HepG2 (cell line): ENCODE measurements at regions not wholly inside any gene's neighbourhood (a gene's known extent, or its start where the extent isn't known, plus 50 kb on each side); places are given as distances from the start of the nearest gene placed in this dataset.
"Not testable (repeated sequence)": the region's sequence is repeated elsewhere in the genome, so short reads cannot be mapped to it uniquely, and the experiment has no call there.

Source experiments
- ATAC-seq: fragments of 200-7000 bp; cut with Tn5 transposase; 3 replicates; pipeline ENCODE4 v1.9.1; 2020; ENCODE audit warnings: mild to moderate bottlenecking, moderate library complexity
- BruUV-seq: library from RNA; stranded (reverse); fragments of 400-500 nt; replicated peaks from 2 replicates; lab custom pipeline; 2021; lab: Mats Ljungman, UMichigan
- CTCF ChIA-PET: fragments of 300-600 bp; formaldehyde crosslinking; extraction: SDS; loops from one replicate; lab custom pipeline; 2021; ENCODE audit warnings: low total read pairs, inconsistent platforms, low intra/inter-chr PET ratio; lab: Yijun Ruan, JAX
- POLR2A ChIA-PET: fragments of 350-600 bp; sonication (Branson Sonifier 250); formaldehyde crosslinking; loops from one replicate; lab custom pipeline; 2020; ENCODE audit warnings: antibody characterized with exemption, inconsistent platforms; lab: Yijun Ruan, JAX
- DNase-seq: peaks from one replicate; pipeline ENCODE4 v3.0.0-alpha.2; 2015; ENCODE audit warnings: low spot score
- FAIRE-seq: peaks from 3 replicates; lab custom pipeline; 2011; peaks lifted over from hg19 to GRCh38; lab: Jason Lieb, UNC
- H2AFZ ChIP-seq: one replicate; pipeline ENCODE4 v1.6.1; 2011; ENCODE audit warnings: low read length, inconsistent platforms
- H3K27ac ChIP-seq: fragments of 300-600 bp; 3 replicates; pipeline ENCODE4 v1.8.0; 2011; ENCODE audit warnings: mixed run types, mild to moderate bottlenecking, mixed read lengths, low read length, inconsistent platforms; ENCODE audit not compliant: insufficient read depth; ENCODE audit errors: extremely low read length
- H3K27me3 ChIP-seq, 2 experiments: fragments of 200-600 bp in 1 of 2; 2 replicates in 1 of 2; 3 replicates in 1 of 2; pipeline versions ENCODE4 v1.6.0 to v1.8.0; 2011; ENCODE audit warnings: low read length in 2 of 2, mild to moderate bottlenecking in 2 of 2, moderate library complexity in 2 of 2, inconsistent platforms in 1 of 2; ENCODE audit not compliant: insufficient read depth in 2 of 2, control insufficient read depth in 1 of 2
- H3K36me3 ChIP-seq, 2 experiments: fragments of 200-600 bp in 1 of 2; replicated peaks in 1 of 2; 2 replicates in 1 of 2; 3 replicates in 1 of 2; pipeline versions ENCODE4 v1.5.1 to v1.8.0; 2011; ENCODE audit warnings: low read length in 2 of 2, inconsistent platforms in 1 of 2; ENCODE audit not compliant: insufficient read depth in 2 of 2, control insufficient read depth in 1 of 2
- H3K4me1 ChIP-seq: 2 replicates; pipeline ENCODE4 v1.5.1; 2012; ENCODE audit warnings: low read length, inconsistent platforms; ENCODE audit not compliant: insufficient read depth
- H3K4me2 ChIP-seq: 2 replicates; pipeline ENCODE4 v1.6.0; 2011; ENCODE audit warnings: low read depth, low read length, inconsistent platforms
- H3K4me3 ChIP-seq, 3 experiments: fragments of 200-600 bp in 1 of 3; sonication (generic), shearing (Covaris generic) in 1 of 3; replicated peaks in 1 of 3; 2 replicates each; pipeline ENCODE4 v1.5.1; 2011 to 2016; ENCODE audit warnings: low read length in 3 of 3, inconsistent platforms in 2 of 3, low read depth in 2 of 3, mild to moderate bottlenecking in 2 of 3, control low read depth in 1 of 3, mixed read lengths in 1 of 3; ENCODE audit not compliant: insufficient read depth in 1 of 3
- H3K79me2 ChIP-seq: one replicate; pipeline ENCODE4 v1.6.1; 2011; ENCODE audit warnings: low read length, inconsistent platforms; ENCODE audit not compliant: insufficient read depth
- H3K9ac ChIP-seq: 2 replicates; pipeline ENCODE4 v1.6.0; 2011; ENCODE audit warnings: mild to moderate bottlenecking, low read depth, low read length, inconsistent platforms; ENCODE audit not compliant: insufficient read depth
- H3K9me3 ChIP-seq: 2 replicates; pipeline ENCODE4 v1.5.1; 2012; ENCODE audit warnings: mild to moderate bottlenecking, low read length
- H4K20me1 ChIP-seq: 2 replicates; pipeline ENCODE4 v1.6.0; 2011; ENCODE audit warnings: inconsistent platforms, mild to moderate bottlenecking, low read length, moderate library complexity; ENCODE audit not compliant: insufficient read depth
- GATAD1 ChIP-seq: IDR thresholded peaks from 2 replicates; pipeline ENCODE4 v1.6.1; 2016; ENCODE audit warnings: missing genetic modification reagents, missing compliant biosample characterization
- GPN1 ChIP-seq: sonication (generic); formaldehyde crosslinking; IDR thresholded peaks from 2 replicates; pipeline ENCODE4 v1.5.1; 2020; ENCODE audit warnings: missing genetic modification reagents, borderline replicate concordance
- HMG20B ChIP-seq: conservative IDR thresholded peaks from 2 replicates; pipeline ENCODE4 v1.6.1; 2016; ENCODE audit warnings: missing genetic modification reagents, missing compliant biosample characterization
- MAF1 ChIP-seq: sonication (generic); formaldehyde crosslinking; IDR thresholded peaks from 2 replicates; pipeline ENCODE4 v1.5.0; 2020; ENCODE audit warnings: missing genetic modification reagents, borderline replicate concordance
- PPARG ChIP-seq: conservative IDR thresholded peaks from 2 replicates; pipeline ENCODE4 v1.6.1; 2016; ENCODE audit warnings: missing biosample characterization, missing genetic modification reagents
- SAP130 ChIP-seq: IDR thresholded peaks from 2 replicates; pipeline ENCODE4 v1.6.1; 2016; ENCODE audit warnings: low read depth
- ZNF792 ChIP-seq: IDR thresholded peaks from 2 replicates; pipeline ENCODE4 v1.6.1; 2016
- WGBS: methylation state at CpG from one replicate; pipeline ENCODE4 v1.1.6; 2017; ENCODE audit warnings: low lambda C conversion rate; 5-methylcytosine and 5-hydroxymethylcytosine counted together
- in situ Hi-C: cut with HindIII; loops from 2 replicates; pipeline ENCODE4 v1.10.0; 2017; ENCODE audit warnings: low pct_unique_long_range_greater_than_20kb; ENCODE audit not compliant: extremely low pct_ligation_motif_present
- intact Hi-C: fragments of 100-400 bp; cut with micrococcal nuclease; formaldehyde crosslinking; loops from one replicate; pipeline ENCODE4 v1.10.0; 2022; ENCODE audit not compliant: unreplicated experiment
- TF ChIP-seq, protein P1 (sequence below): sonication (generic); formaldehyde crosslinking; IDR thresholded peaks from 2 replicates; pipeline ENCODE4 v1.5.0; 2020; ENCODE audit warnings: mild to moderate bottlenecking, missing genetic modification reagents, borderline replicate concordance
- TF ChIP-seq, protein P2 (sequence below): sonication (generic); formaldehyde crosslinking; IDR thresholded peaks from 2 replicates; pipeline ENCODE4 v1.5.1; 2020; ENCODE audit warnings: missing genetic modification reagents, mild to moderate bottlenecking, borderline replicate concordance
- TF ChIP-seq, protein P3 (sequence below): sonication (generic); formaldehyde crosslinking; IDR thresholded peaks from 2 replicates; pipeline ENCODE4 v1.8.1; 2023; ENCODE audit warnings: missing genetic modification reagents, mild to moderate bottlenecking, borderline replicate concordance

DNA sequence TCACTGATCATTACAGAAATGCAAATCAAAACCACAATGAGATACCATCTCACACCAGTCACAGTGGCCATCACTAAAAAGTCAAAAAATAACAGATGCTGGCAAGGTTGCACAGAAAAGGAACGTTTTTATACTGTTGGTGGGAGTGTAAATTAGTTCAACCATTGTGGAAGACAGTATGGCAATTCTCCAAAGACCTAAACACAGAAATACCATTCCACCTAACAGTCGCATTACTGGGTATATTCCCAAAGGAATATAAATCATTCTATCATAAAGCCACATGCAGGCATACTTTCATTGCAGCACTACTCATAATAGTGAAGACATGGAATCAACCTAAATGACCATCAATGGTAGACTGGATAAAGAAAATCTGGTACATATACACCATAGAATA, 83.2 kb upstream of the ARID5B start:
- H3K4me1 ChIP-seq, H3K79me2 ChIP-seq, in situ Hi-C loops, CTCF ChIA-PET, H3K36me3 ChIP-seq, H2AFZ ChIP-seq, POLR2A ChIA-PET, H3K9ac ChIP-seq, H3K27me3 ChIP-seq, ATAC-seq, BruUV-seq, H3K9me3 ChIP-seq, H3K4me3 ChIP-seq, DNase-seq, H3K27ac ChIP-seq, H3K4me2 ChIP-seq, intact Hi-C loops, H4K20me1 ChIP-seq, FAIRE-seq: not testable (repeated sequence)
- WGBS: 40% methylated on average over 2 of the region's 2 CpGs

DNA sequence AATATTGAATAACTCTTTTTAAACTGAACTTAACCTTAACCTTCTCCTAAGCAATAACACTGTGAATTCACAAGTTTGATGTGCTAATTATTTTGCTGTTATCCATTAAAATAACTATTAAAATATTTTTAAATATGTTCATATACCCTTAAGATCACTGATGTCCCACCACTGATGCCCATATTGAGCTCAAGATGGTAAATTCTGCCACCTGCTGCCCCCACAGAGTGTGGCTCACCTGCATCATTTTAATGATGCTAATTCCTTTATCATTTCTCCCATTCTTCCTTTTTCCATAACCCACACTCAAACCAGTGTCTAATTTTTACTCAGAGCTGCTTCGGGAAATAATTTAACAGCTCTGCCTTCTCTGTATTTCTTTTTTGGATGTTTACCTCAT, 82.3 kb upstream of the ARID5B start:
- H3K27me3 ChIP-seq: no peaks in the 10 kb centered on the region
- H3K4me3 ChIP-seq: no peak overlapping the region
- H3K9me3 ChIP-seq: no peaks in the 10 kb centered on the region
- FAIRE-seq (no peak), DNase-seq (no peak), ATAC-seq (no peak)
- ChIA-PET CTCF (no interaction called here), POLR2A (no interaction called here)
- 59% methylated on average over 1 of the region's 1 CpG for WGBS
- intact Hi-C loops (no loop called here), in situ Hi-C loops (no loop called here)
- H2AFZ ChIP-seq: no peak overlapping the region
- no peaks in the 10 kb centered on the region for H3K36me3 ChIP-seq
- H4K20me1 ChIP-seq: no peaks in the 10 kb centered on the region
- no peaks in the 10 kb centered on the region for H3K79me2 ChIP-seq
- no peaks in the 10 kb centered on the region for H3K4me1 ChIP-seq
- no TSS peak for BruUV-seq
- H3K9ac ChIP-seq: no peak overlapping the region
- no peak overlapping the region for H3K27ac ChIP-seq
- no peak overlapping the region for H3K4me2 ChIP-seq
- TF ChIP-seq PPARG (CRISPR knock-in tag): no peak
- no peak for TF ChIP-seq MAF1 (CRISPR knock-in tag)
- no peak for TF ChIP-seq HMG20B (CRISPR knock-in tag)
- TF ChIP-seq, protein P1, sequence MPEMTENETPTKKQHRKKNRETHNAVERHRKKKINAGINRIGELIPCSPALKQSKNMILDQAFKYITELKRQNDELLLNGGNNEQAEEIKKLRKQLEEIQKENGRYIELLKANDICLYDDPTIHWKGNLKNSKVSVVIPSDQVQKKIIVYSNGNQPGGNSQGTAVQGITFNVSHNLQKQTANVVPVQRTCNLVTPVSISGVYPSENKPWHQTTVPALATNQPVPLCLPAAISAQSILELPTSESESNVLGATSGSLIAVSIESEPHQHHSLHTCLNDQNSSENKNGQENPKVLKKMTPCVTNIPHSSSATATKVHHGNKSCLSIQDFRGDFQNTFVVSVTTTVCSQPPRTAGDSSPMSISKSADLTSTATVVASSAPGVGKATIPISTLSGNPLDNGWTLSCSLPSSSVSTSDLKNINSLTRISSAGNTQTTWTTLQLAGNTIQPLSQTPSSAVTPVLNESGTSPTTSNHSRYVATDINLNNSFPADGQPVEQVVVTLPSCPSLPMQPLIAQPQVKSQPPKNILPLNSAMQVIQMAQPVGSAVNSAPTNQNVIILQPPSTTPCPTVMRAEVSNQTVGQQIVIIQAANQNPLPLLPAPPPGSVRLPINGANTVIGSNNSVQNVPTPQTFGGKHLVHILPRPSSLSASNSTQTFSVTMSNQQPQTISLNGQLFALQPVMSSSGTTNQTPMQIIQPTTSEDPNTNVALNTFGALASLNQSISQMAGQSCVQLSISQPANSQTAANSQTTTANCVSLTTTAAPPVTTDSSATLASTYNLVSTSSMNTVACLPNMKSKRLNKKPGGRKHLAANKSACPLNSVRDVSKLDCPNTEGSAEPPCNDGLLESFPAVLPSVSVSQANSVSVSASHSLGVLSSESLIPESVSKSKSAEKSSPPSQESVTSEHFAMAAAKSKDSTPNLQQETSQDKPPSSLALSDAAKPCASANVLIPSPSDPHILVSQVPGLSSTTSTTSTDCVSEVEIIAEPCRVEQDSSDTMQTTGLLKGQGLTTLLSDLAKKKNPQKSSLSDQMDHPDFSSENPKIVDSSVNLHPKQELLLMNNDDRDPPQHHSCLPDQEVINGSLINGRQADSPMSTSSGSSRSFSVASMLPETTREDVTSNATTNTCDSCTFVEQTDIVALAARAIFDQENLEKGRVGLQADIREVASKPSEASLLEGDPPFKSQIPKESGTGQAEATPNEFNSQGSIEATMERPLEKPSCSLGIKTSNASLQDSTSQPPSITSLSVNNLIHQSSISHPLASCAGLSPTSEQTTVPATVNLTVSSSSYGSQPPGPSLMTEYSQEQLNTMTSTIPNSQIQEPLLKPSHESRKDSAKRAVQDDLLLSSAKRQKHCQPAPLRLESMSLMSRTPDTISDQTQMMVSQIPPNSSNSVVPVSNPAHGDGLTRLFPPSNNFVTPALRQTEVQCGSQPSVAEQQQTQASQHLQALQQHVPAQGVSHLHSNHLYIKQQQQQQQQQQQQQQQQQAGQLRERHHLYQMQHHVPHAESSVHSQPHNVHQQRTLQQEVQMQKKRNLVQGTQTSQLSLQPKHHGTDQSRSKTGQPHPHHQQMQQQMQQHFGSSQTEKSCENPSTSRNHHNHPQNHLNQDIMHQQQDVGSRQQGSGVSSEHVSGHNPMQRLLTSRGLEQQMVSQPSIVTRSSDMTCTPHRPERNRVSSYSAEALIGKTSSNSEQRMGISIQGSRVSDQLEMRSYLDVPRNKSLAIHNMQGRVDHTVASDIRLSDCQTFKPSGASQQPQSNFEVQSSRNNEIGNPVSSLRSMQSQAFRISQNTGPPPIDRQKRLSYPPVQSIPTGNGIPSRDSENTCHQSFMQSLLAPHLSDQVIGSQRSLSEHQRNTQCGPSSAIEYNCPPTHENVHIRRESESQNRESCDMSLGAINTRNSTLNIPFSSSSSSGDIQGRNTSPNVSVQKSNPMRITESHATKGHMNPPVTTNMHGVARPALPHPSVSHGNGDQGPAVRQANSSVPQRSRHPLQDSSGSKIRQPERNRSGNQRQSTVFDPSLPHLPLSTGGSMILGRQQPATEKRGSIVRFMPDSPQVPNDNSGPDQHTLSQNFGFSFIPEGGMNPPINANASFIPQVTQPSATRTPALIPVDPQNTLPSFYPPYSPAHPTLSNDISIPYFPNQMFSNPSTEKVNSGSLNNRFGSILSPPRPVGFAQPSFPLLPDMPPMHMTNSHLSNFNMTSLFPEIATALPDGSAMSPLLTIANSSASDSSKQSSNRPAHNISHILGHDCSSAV (CRISPR knock-in tag): no peak
- TF ChIP-seq, protein P2, sequence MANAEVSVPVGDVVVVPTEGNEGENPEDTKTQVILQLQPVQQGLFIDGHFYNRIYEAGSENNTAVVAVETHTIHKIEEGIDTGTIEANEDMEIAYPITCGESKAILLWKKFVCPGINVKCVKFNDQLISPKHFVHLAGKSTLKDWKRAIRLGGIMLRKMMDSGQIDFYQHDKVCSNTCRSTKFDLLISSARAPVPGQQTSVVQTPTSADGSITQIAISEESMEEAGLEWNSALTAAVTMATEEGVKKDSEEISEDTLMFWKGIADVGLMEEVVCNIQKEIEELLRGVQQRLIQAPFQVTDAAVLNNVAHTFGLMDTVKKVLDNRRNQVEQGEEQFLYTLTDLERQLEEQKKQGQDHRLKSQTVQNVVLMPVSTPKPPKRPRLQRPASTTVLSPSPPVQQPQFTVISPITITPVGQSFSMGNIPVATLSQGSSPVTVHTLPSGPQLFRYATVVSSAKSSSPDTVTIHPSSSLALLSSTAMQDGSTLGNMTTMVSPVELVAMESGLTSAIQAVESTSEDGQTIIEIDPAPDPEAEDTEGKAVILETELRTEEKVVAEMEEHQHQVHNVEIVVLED (CRISPR knock-in tag): no peak
- no peak for TF ChIP-seq GATAD1 (CRISPR knock-in tag)
- no peak for TF ChIP-seq SAP130 (CRISPR knock-in tag)
- TF ChIP-seq, protein P3, sequence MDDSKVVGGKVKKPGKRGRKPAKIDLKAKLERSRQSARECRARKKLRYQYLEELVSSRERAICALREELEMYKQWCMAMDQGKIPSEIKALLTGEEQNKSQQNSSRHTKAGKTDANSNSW: no peak
- no peak for TF ChIP-seq GPN1
- no peak for TF ChIP-seq ZNF792
